NCI-H2029 treated with DMSO at 0.1 percent for 48 hours (cell line): ENCODE measurements at regions not wholly inside any gene's neighbourhood (a gene's known extent, or its start where the extent isn't known, plus 50 kb on each side); places are given as distances from the start of the nearest gene placed in this dataset.
"Not testable (repeated sequence)": the region's sequence is repeated elsewhere in the genome, so short reads cannot be mapped to it uniquely, and the experiment has no call there.

Source experiments
- DNase-seq: peaks from one replicate; lab custom pipeline; 2025; lab: John Stamatoyannopoulos, UW

DNA sequence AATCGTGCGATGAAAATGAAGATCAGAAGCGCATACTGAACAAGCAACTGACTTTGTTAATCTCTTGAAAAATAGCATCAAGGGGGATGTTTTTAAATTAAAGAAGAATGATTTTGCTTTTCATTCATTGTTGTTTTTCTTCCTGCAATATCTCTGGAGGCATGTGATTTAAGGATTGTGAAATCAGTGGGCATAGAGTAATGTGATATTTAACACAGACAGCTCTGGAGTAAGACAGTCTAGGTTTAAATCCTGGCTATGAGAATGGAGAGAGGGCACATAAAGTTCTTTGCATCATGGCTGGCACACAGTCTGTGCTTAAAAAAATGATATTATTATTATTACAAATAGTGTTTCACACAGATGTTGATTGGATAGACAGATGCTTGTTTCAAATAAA is 243.1 kb upstream of the NBEA start:
- no peak for DNase-seq

DNA sequence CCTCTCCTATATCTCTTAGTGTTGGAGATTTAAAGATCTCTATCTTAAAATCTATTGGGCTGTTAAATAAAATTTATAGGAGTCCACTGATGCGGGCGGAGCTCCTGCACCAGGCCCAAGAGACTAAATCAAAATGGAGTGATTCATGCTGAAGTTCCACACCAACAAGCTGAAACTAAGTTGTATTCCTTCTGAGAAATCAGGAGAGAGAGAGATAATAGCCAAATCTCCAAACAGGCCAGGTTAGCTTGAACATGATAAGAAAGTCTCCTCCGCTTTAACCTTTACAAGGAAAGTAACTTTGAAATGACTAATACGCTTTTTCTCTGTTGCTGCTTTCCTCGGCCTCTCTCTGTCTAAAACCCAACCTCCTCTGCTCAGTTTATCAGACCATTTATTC is 241.9 kb upstream of the NBEA start:
- no peak for DNase-seq

DNA sequence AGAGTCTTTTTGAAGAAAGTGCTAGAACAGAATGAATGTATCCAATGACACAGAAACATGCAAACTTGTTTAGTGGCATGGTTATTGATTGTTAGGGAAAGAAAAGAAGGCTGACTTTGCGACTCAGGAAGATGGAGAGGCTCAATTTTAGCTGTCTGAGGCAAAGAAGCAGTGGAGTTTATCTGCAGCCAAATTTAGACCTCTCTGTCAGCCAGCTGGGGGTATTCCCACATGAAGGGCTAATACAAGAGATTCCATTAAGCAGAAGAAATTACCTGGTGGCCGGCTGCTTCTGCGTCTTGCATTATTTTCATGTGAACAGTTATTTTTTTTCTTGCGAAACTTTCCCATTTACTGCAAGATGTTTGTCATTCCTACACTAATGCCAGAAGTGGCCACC is 240.2 kb upstream of the NBEA start:
- no peak for DNase-seq

DNA sequence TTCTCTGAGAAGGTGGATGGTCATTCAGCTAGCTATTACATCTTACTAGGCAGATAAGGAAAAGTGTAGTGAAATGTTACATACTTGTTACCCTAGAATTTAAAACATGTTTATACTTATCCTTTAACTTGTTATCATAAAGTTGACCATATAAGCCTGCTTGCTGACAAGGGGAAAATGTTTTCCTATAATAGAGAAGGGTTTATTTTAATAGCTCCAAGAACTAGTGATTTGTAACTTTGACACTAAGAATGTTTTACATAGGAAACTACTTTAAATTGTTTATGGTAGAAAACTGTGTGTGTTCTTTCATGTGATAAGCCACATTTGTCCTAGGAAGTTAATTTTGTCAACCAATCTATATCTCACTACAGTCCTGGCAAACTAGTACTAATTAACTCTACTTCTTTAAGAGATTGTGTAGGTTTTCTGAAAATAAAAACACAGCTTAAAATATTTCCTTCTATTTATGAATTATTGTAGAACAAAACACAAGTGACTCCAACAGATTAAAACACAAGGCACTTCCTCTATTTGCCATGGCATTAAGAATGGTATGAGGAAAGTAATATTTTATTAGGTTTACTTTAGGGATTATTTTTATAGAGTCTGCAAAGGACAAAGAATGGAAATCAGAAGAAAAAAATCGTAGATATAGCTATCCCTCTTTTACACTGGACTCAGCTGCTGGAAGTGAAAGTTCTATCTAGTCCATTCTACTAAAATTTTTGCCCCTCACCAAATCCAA is 233.3 kb upstream of the NBEA start:
- DNase-seq: no peak

DNA sequence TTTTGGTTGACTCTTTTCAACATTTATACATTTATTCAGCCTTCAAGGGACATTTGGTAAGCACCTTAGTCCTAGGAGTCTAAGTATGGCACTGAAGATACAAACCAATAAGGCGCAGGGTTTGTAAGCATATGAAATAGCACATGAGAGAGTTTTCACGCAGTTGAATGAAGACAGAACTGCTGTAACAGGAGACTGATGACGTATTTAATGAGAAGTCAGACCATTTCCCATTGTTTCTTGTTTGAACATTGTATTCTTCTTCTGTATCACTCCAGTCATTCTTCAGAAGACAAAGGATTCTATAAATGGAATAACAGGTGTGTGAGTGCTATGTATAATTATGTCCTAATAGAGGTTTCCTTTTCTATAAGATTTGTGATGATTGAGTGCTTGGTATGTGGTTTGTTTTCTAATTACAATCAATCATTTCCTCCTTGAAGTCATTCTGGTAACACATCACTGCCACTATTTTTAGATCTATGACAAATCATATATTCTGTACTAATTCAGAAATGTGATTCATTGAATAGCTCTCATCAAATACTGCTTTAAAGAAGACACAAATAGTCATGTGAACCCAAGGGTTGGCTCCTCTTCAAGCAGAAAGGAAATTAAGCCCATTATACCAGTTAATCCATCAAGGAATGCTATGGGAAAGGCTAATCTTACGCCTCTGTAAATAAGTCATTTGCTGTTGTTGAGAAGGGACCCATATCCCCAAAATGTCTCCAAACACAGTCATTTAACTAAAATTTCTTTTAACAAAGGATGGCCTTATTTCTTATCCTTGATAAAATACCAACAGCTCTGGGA is 222.8 kb upstream of the NBEA start:
- DNase-seq: peak; percentile 2

DNA sequence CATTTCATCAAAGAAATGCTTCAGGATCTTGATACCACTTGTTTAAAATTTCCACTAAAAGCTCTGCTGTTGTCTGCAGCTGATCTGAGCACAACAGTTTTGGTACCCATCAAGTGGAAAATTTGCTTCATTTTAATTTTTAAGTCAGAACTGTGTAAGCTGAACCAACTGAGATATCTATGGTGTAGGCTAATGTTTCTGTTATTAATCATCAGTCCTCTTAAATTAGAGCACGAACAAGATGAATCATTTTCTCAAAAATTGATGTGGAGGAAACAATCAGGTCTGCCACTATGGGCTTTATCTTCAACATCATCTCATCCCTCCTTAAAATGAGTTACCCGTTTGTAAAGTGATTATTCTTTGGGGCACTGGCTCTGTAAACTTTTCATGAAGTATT is 221.5 kb upstream of the NBEA start:
- no peak for DNase-seq

DNA sequence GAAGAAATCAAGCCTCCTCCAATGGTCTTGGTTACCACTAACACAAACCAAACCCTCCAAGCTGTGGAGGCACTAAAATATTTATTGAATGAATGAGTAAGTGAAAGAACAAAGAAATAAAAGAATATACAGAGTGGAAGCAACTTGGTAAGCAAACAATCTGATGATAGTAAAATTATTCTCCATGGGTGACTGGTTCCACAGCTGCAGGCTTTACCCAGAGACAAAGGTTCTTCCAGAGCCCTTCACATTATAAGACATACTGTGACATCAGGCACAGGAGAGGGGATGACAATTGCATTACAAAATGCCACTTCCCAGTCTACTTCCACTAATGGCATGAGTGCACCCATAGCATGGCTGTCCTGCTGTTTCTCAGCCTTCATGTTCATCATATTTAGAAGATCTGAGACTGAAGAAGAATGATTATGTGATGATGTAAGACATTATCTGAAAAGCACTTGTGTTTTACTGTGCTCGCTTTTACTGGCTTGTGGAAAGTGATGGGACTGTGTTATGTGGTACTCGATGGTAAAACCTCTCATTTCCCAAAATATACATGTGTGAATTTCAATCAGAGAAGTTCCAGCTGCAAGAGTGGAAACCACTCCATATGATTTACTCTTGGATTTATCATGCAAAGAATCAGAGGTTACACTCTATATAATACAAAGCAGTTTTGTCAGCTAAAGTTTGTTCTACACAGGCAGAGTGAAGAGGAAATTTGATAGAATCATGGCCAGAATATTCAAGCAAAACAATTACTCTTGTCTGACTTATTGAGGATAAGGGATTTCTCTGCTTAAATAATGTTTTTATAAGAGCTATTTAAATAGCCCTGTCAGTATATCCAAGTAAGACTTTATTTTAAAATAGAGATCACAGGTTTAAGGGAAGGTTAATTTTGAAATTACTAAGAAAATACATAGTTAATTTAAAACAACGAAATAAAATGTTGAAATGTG is 220.2 kb upstream of the NBEA start:
- no peak for DNase-seq

DNA sequence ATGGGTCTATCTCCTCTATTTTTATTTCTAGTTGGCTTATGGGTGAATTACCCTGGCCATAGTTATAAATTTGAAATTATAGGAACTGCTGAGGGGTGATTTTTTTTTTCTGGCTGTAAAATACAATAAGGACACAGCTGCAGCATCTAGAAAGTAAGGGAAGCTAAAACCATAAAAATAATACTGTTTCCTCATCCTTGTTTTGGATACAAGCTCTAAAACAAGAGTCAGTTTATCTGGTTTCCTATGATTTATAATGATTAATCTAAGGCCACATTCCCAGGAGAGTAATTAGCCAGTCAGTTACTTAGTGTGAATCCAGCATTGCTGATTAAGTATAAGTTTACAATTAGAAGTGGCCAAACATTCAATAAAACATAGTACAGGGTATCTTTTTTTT is 219.1 kb upstream of the NBEA start:
- DNase-seq: no peak

DNA sequence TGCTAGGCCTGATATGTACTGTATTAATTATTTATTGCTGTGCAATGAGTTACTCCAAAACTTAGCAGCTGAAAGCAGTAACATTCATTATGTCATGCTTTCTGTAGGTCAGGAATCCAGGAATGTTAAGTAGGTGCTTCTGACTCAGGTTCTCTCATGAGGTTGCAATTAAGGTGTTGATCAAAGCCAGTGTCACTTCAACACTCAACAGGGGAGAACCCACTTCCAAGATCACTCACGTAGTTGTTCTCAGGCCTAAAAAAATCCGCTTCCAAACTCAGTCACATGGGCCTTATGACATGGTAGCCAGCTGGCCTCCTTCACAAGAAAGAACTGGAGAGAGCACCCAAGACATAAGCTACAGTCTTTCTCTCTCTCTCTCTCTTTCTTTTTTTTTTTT is 211.1 kb upstream of the NBEA start:
- no peak for DNase-seq

DNA sequence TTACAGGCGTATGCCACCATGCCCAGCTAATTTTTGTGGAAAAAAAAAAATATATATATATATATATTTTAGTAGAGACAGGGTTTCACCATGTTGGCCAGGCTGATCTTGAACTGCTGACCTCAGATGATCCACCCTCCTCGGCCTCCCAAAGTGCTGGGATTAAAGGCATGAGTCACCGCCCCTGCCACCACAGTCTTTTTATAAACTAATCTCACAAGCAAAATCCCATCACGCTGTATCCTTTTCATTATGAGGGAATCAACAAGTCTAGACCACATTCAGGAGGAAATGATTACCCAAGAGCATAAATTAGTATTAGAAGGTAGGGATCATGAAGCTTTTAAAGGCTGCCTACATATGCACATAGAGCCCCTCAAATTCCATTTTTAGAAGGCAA is 210.6 kb upstream of the NBEA start:
- no peak for DNase-seq

DNA sequence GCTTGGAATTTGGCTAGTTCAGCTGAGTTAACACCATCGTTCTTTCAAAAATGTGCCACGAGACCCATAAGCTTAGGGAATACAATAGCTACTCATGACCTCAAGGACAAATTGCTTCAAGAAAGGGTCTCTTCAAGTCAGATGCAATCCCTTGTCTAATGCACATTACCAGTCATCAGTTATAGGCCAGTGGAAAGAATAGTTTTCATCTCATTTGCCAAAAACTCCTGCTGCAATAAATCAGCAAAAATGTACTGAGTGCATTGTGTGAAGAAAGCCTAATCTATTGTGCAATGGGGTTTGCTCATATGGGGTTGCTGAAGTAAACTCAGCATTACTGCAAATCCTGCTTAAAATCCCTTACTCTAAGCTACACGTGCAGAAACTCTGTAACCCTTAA is 208.3 kb upstream of the NBEA start:
- no peak for DNase-seq

DNA sequence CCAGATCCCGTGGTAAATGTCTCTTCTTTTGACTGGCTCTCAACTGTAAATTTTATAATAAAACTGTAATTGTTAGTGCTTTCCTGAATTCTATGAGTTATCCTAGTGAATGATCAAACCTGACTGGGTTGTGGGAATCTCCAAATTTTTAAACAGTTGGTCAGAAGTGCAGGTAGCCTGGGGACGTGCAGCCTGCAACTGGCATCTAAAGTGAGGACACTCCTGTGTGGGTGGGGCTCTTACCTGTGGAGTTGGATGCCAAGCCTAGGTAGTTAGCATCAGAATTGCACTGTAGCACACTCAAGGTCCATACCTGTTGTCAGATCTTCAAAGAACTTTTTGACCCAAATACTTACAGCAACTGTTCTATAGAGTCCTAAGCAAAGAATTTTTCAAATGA is 207.1 kb upstream of the NBEA start:
- no peak for DNase-seq

DNA sequence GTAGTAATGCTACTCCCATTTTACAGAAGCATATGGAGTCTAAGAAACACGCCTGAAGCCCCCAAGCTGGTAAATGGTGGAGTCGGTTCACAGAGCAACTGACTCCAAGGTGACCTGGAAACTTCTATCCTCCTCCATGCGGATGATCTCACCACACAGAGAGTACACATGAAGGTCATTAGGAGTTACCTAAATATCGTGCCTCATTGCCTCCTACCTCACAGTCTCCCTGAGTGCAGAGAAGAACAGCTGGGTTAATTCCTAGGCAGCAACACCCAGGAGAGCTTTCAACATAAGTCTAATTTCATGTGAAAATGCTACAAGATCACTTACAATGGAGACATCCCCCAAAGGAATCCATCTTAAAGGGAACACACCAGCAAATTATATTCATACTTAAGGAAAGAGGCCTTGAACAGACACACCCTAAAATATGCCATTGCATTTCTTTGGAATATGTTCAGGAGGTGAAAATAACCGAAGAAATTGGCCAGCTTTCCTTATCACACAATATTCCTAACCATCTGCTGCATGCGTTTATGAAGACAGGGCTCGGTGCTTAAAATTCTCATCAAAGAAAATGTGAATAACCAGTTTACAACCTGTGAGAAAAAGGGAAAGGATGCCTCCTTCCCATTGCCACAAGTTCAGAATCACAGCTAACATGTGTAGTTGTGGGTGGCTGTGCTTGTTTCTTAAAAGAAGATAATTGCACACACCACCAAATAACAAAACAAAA is 203.6 kb upstream of the NBEA start:
- no peak for DNase-seq

DNA sequence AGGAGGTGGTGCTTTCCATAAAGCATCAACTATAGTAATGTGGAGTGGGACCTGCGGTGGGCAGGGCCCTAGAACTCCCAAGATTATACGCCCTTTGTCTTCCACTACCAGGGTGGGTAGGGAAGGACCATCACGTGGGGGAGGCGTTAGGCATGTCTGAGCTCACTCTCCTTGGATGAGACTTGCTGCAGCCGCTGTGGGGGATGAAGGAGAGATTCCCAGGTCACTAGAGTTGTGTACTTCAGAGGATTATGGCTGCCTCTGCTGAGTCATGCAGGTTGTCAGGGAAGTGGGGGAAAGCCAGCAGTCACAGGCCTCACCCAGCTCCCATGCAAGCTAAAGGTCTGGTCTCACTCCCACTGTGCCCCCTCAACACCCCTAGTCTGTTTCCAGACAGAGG is 195.0 kb upstream of the NBEA start:
- not testable (repeated sequence) for DNase-seq

DNA sequence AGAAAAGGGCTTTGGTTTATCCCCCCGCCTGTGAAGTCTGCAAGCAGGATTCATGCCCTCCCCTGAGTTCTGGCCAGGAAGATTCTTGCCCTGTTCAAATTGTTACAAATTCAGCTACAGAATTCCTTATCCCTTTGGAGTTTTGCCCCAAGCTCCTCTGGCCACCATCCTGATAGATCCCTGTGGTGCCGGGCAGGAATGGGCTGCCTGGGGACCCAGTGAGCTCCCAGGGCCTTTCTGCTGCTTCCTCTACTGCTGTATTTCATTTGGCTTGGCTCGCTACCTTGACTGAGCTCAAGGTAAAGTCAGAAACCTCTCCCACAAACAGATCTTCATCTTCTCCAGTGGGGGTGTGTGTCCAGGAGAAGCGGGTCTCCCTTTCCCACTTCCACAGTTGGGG is 194.6 kb upstream of the NBEA start:
- DNase-seq: no peak

DNA sequence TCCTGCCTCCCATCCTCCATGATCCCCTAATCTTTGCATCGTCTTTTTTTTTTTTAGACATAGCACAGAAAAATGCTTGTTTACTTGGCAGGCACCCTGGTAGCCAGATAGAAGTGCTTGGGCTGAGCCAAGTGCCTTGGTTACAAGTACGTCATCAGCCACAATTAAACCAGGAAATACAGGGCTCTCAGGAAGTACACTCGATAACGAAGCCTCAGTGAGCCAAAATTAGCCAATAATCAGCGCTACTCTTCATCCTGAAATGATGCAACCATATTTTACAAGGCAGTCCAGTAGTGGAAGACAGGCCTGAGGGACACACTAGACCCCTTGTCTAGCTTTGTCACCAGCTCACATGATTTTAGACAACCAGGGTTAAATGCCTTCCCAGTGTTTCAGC is 194.0 kb upstream of the NBEA start:
- DNase-seq: peak; percentile 26

DNA sequence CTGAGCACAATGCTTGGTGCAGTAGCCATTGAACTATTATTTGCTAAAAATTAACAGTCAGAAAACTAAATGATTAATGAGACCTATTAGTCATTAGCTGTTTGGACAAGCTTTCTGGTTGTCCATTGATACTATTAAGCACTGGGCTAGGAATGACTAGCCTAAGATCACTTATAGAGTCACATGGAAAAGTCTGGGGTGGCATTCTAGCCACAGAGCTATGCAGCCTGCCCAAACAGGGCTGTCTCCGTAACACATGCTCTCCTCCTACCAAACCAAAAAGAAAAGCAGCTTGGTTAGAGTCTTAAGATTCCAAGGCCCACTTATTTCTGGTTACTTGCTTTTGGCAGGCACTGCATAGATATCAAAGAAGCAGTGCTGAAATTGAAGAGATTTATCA is 193.5 kb upstream of the NBEA start:
- no peak for DNase-seq

DNA sequence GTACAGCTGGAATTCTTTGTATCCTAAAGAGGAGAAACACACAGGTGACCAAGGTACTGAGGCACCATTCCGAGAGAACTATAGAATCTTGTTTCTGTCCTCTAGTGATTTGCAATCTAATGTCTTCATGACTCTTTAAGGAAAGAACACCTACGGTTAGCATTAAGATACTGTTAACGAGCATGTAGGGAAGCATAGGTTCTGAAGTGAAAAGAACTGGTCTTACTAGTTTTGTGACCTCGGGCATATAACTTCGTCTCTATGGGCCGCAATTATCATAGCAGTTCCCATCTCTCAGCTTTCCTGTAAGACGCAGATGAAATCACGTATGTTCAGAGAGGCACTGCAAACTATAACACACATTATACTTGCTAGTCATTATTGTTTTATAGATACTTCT is 193.0 kb upstream of the NBEA start:
- no peak for DNase-seq

DNA sequence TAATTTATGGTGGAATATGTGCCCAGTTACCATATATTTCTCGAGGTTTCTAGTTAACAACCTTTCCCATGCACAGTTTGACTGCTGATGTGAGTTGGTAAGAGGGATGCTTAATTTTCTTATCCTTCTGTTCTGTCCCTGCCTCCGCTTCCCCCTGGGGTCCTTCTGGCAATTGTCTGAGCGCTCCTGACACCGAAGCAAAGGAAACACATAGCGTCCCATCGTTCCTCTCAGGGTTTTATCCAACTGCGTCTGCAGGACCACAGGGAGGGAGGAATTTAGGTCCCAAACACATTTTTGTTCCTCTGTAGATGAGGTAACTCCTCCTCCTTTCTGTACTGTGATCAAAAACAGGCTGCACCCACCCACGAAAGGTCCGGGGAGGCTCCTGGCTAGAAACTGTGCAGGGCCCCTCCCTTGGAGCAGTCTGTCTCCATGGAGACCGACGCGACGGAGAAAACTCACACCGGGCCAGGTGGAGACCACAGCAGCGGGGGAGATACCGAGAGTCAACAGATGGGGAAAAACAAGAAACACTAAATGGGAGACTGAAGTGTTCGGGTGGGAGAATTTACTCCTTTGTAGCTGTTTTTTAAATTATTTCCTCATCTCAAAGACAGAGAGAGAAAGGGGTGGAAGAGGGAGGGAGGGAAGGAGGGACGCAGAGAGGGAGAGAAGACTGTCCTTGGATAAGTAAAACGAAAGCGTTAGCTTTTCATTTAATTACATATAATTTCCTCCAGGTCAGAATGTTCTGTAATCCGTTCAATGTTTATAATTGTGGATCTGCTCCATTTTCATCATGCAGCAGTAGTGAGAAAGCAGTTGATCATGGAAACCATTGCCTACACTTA is 191.8 kb upstream of the NBEA start:
- DNase-seq: peak; percentile 2

DNA sequence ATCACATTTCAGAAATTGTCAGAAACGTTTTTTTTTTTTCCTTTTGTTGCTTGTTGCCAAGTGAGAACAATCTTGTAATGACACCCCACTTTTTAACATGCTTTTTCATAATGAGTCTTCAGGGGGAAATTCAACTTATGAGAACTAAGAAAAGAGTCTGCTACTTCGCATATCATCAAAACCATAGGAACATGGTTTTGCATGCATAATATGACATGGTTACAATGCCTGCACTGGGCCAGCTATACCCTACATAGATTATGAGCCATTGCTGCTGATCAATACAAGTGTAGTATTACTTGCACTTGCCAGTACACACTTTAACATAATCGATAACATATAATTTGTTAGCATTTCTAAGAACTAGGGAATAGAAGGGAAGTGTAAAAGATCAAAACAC is 191.0 kb upstream of the NBEA start:
- DNase-seq: no peak

DNA sequence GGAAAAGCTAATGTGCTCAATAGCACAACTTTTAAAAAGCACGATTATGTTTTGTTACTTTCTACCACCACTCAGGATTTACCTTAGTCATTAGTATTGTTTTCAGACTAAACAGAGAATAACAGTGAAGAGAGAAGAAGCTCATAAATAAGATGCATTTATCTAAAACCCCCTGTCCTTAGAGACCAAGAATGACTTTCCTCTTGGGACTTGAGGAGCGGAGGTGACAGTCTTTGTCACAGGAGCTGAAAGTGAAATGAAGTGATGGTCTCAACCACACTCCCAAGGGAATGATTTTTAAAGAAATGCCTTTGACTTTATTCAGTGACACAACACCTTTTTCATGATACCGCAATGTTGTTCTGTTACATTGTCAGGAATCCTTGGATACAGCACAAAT is 190.6 kb upstream of the NBEA start:
- no peak for DNase-seq
